DOHH2 (cell line): ENCODE measurements at regions not wholly inside any gene's neighbourhood (a gene's known extent, or its start where the extent isn't known, plus 50 kb on each side); places are given as distances from the start of the nearest gene placed in this dataset.
"Not testable (repeated sequence)": the region's sequence is repeated elsewhere in the genome, so short reads cannot be mapped to it uniquely, and the experiment has no call there.

Experiments used
- H3F3A ChIP-seq: fragments of 200-600 bp; sonication (generic), shearing (Covaris generic); 2 replicates; pipeline ENCODE4 v1.6.0; 2016; ENCODE audit warnings: antibody characterized with exemption, mild to moderate bottlenecking; ENCODE audit not compliant: control insufficient read depth, insufficient read depth
- H3K27ac ChIP-seq: fragments of 200-600 bp; sonication (generic); 2 replicates; pipeline ENCODE4 v1.5.1; 2014; ENCODE audit warnings: low read depth, mild to moderate bottlenecking, low read length, moderate library complexity
- H3K27me3 ChIP-seq: fragments of 200-600 bp; sonication (generic); 2 replicates; pipeline ENCODE4 v1.6.1; 2014; ENCODE audit warnings: mild to moderate bottlenecking, low read length, mixed read lengths; ENCODE audit not compliant: control insufficient read depth
- H3K36me3 ChIP-seq: fragments of 200-600 bp; sonication (generic); 2 replicates; pipeline ENCODE4 v1.6.1; 2014; ENCODE audit warnings: mild to moderate bottlenecking, low read length, moderate library complexity, mixed read lengths; ENCODE audit not compliant: control insufficient read depth
- H3K4me1 ChIP-seq: fragments of 200-600 bp; sonication (generic); 2 replicates; pipeline ENCODE4 v1.6.1; 2014; ENCODE audit warnings: mild to moderate bottlenecking, low read length, mixed read lengths; ENCODE audit not compliant: control insufficient read depth
- H3K4me2 ChIP-seq: fragments of 200-600 bp; sonication (generic); 2 replicates; pipeline ENCODE4 v1.6.0; 2014; ENCODE audit warnings: mild to moderate bottlenecking, low read length, moderate library complexity
- H3K4me3 ChIP-seq: fragments of 200-600 bp; sonication (generic); 2 replicates; pipeline ENCODE4 v1.5.1; 2014; ENCODE audit warnings: mild to moderate bottlenecking, low read length, mixed read lengths
- H3K79me2 ChIP-seq: fragments of 200-600 bp; sonication (generic); 2 replicates; pipeline ENCODE4 v1.6.1; 2014; ENCODE audit warnings: mild to moderate bottlenecking, low read length, mixed read lengths; ENCODE audit not compliant: control insufficient read depth
- H3K9me2 ChIP-seq: fragments of 200-600 bp; sonication (generic); replicated peaks from 2 replicates; pipeline ENCODE4 v1.6.1; 2014; ENCODE audit warnings: mild to moderate bottlenecking, low read length, mixed read lengths; ENCODE audit not compliant: control insufficient read depth
- H3K9me3 ChIP-seq: fragments of 200-600 bp; sonication (generic); 2 replicates; pipeline ENCODE4 v1.6.1; 2014; ENCODE audit warnings: antibody characterized with exemption, low read length, mixed read lengths; ENCODE audit not compliant: control insufficient read depth, insufficient read depth
- H4K20me1 ChIP-seq: fragments of 200-600 bp; sonication (generic); 2 replicates; pipeline ENCODE4 v1.6.0; 2014; ENCODE audit warnings: low read depth, mild to moderate bottlenecking, antibody characterized with exemption, low read length, moderate library complexity; ENCODE audit not compliant: control insufficient read depth, insufficient read depth
- CTCF ChIP-seq: fragments of 200-600 bp; sonication (generic); IDR thresholded peaks from one replicate; pipeline ENCODE4 v1.5.1; 2014; ENCODE audit warnings: antibody characterized with exemption, mild to moderate bottlenecking, low read depth, low read length; ENCODE audit not compliant: poor library complexity, severe bottlenecking
- EZH2phosphoT487 ChIP-seq: fragments of 200-600 bp; sonication (generic); IDR thresholded peaks from 2 replicates; pipeline ENCODE4 v1.6.1; 2017; ENCODE audit warnings: borderline replicate concordance, mild to moderate bottlenecking, antibody characterized with exemption, low read length, moderate library complexity, mixed read lengths

- no peaks in the 10 kb centered on the region for H3F3A ChIP-seq
- H4K20me1 ChIP-seq: no peaks in the 10 kb centered on the region
- H3K4me2 ChIP-seq: no peak overlapping the region
- H3K79me2 ChIP-seq: no peaks in the 10 kb centered on the region
- H3K4me1 ChIP-seq: no peaks in the 10 kb centered on the region
- no peaks in the 10 kb centered on the region for H3K9me2 ChIP-seq
- H3K9me3 ChIP-seq: no peaks in the 10 kb centered on the region
- H3K27me3 ChIP-seq: no peaks in the 10 kb centered on the region
- TF ChIP-seq EZH2phosphoT487 (no peak), CTCF (no peak)
- no peak overlapping the region for H3K27ac ChIP-seq
- H3K4me3 ChIP-seq: no peak overlapping the region
- H3K36me3 ChIP-seq: no peaks in the 10 kb centered on the region
Observed at GRCh38 chr6:150514806-150515380, 84.8 kb upstream of the PLEKHG1 start.

- Histone ChIP-seq H3K4me3 (no peak overlapping the region), H3K36me3 (no peaks in the 10 kb centered on the region), H3F3A (no peaks in the 10 kb centered on the region), H3K27ac (no peak overlapping the region), H3K9me2 (no peaks in the 10 kb centered on the region), H3K9me3 (no peaks in the 10 kb centered on the region), H3K27me3 (no peaks in the 10 kb centered on the region), H3K4me1 (peaks cover 7% of the 10 kb centered on the region), H3K79me2 (no peaks in the 10 kb centered on the region), H4K20me1 (no peaks in the 10 kb centered on the region), H3K4me2 (no peak overlapping the region)
- TF ChIP-seq EZH2phosphoT487 (no peak), CTCF (no peak)
Observed at GRCh38 chr6:150516199-150516598, 83.5 kb upstream of the PLEKHG1 start.

- Histone ChIP-seq H3K4me1 (peaks cover 7% of the 10 kb centered on the region), H3K4me3 (no peak overlapping the region), H3K9me3 (no peaks in the 10 kb centered on the region), H3K27ac (no peak overlapping the region), H3K9me2 (no peaks in the 10 kb centered on the region), H3K4me2 (no peak overlapping the region), H3K27me3 (no peaks in the 10 kb centered on the region), H3F3A (no peaks in the 10 kb centered on the region), H3K79me2 (no peaks in the 10 kb centered on the region), H4K20me1 (no peaks in the 10 kb centered on the region), H3K36me3 (no peaks in the 10 kb centered on the region)
- TF ChIP-seq CTCF: no peak
- TF ChIP-seq EZH2phosphoT487: no peak
Observed at GRCh38 chr6:150517175-150517574, 82.5 kb upstream of the PLEKHG1 start.

GRCh38 chr6:150521482-150521881 is 78.2 kb upstream of the PLEKHG1 start:
- TF ChIP-seq CTCF (no peak), EZH2phosphoT487 (no peak)
- Histone ChIP-seq H3K4me2 (no peak overlapping the region), H3K4me1 (peaks cover 7% of the 10 kb centered on the region), H3K9me2 (no peaks in the 10 kb centered on the region), H3K79me2 (no peaks in the 10 kb centered on the region), H3F3A (no peaks in the 10 kb centered on the region; the same call in 1 of the 2 replicates), H3K36me3 (no peaks in the 10 kb centered on the region), H3K27ac (no peak overlapping the region), H3K27me3 (no peaks in the 10 kb centered on the region), H3K4me3 (no peak overlapping the region), H3K9me3 (no peaks in the 10 kb centered on the region), H4K20me1 (no peaks in the 10 kb centered on the region)

- not testable (repeated sequence) for H3K36me3 ChIP-seq, H3K9me3 ChIP-seq, H4K20me1 ChIP-seq, H3K4me2 ChIP-seq, H3K27ac ChIP-seq, H3K27me3 ChIP-seq, H3K4me3 ChIP-seq, H3K4me1 ChIP-seq, H3K9me2 ChIP-seq, H3F3A ChIP-seq, H3K79me2 ChIP-seq
Observed at GRCh38 chr6:150523216-150523615, 76.5 kb upstream of the PLEKHG1 start.
